ENCODE measurements at regions not wholly inside any gene's neighbourhood (a gene's known extent, or its start where the extent isn't known, plus 50 kb on each side); places are given as distances from the start of the nearest gene placed in this dataset.

DNA sequence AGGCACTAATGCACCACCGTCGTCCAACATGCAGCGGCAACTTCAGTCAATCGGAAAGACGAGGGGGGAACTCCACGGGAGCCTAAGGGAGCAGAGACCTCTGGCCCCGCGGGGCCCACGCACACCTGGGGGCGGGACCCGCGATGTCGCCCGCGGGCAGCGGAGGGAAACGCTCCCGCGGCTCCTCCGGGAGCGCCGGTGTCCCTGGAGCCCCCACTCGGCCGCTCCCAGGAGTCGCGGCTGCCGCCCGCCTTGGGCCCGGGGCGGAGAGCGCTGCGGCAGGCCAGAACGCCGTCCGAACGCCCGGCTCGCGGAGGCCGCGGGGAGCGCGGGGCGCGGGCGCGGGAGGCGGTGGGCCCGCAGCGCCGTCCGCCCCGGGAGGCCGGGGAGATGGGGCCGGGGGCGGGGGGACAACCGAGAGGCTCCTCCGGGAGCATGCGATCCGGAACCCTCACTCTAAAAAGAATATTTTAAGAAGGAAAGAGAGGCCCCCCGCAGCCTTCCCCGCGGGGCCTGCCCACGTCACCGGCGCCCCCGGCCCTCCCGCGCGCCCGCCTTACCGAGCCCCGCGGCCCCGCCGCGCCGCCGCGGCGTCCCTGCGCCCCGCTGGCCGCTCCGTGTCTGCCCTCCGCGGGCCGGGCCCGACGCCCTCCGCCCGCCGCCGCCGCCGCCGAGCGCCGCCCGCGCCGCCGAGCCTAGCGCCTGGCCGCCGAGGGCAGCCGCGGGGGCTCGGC, 86.6 kb upstream of the ARHGAP32 start (continued):
- TF ChIP-seq, protein P1, sequence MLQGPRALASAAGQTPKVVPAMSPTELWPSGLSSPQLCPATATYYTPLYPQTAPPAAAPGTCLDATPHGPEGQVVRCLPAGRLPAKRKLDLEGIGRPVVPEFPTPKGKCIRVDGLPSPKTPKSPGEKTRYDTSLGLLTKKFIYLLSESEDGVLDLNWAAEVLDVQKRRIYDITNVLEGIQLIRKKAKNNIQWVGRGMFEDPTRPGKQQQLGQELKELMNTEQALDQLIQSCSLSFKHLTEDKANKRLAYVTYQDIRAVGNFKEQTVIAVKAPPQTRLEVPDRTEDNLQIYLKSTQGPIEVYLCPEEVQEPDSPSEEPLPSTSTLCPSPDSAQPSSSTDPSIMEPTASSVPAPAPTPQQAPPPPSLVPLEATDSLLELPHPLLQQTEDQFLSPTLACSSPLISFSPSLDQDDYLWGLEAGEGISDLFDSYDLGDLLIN (CRISPR knock-in tag; IDR thresholded peaks at IDR 0.05; ENCODE audit: borderline replicate concordance) = no peak
- TF ChIP-seq MTA1 (CRISPR knock-in tag; IDR thresholded peaks at IDR 0.05; ENCODE audit: borderline replicate concordance) = no peak
- TF ChIP-seq, protein P2, sequence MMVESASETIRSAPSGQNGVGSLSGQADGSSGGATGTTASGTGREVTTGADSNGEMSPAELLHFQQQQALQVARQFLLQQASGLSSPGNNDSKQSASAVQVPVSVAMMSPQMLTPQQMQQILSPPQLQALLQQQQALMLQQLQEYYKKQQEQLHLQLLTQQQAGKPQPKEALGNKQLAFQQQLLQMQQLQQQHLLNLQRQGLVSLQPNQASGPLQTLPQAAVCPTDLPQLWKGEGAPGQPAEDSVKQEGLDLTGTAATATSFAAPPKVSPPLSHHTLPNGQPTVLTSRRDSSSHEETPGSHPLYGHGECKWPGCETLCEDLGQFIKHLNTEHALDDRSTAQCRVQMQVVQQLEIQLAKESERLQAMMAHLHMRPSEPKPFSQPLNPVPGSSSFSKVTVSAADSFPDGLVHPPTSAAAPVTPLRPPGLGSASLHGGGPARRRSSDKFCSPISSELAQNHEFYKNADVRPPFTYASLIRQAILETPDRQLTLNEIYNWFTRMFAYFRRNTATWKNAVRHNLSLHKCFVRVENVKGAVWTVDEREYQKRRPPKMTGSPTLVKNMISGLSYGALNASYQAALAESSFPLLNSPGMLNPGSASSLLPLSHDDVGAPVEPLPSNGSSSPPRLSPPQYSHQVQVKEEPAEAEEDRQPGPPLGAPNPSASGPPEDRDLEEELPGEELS (CRISPR knock-in tag; IDR thresholded peaks at IDR 0.05) = no peak
- TF ChIP-seq, protein P3, sequence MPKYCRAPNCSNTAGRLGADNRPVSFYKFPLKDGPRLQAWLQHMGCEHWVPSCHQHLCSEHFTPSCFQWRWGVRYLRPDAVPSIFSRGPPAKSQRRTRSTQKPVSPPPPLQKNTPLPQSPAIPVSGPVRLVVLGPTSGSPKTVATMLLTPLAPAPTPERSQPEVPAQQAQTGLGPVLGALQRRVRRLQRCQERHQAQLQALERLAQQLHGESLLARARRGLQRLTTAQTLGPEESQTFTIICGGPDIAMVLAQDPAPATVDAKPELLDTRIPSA (CRISPR knock-in tag; IDR thresholded peaks at IDR 0.05; ENCODE audit: borderline replicate concordance) = no peak
- no peak for TF ChIP-seq GZF1 (CRISPR knock-in tag; IDR thresholded peaks at IDR 0.05)
- TF ChIP-seq MBNL3 (CRISPR knock-in tag; conservative IDR thresholded peaks at IDR 0.05) = no peak
- no peak for TF ChIP-seq ARNT (IDR thresholded peaks at IDR 0.05)
- TF ChIP-seq, protein P4, sequence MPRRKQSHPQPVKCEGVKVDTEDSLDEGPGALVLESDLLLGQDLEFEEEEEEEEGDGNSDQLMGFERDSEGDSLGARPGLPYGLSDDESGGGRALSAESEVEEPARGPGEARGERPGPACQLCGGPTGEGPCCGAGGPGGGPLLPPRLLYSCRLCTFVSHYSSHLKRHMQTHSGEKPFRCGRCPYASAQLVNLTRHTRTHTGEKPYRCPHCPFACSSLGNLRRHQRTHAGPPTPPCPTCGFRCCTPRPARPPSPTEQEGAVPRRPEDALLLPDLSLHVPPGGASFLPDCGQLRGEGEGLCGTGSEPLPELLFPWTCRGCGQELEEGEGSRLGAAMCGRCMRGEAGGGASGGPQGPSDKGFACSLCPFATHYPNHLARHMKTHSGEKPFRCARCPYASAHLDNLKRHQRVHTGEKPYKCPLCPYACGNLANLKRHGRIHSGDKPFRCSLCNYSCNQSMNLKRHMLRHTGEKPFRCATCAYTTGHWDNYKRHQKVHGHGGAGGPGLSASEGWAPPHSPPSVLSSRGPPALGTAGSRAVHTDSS (CRISPR knock-in tag; conservative IDR thresholded peaks at IDR 0.05) = no peak
- TF ChIP-seq MIXL1 (CRISPR knock-in tag; IDR thresholded peaks at IDR 0.05) = no peak
- TF ChIP-seq, protein P5, sequence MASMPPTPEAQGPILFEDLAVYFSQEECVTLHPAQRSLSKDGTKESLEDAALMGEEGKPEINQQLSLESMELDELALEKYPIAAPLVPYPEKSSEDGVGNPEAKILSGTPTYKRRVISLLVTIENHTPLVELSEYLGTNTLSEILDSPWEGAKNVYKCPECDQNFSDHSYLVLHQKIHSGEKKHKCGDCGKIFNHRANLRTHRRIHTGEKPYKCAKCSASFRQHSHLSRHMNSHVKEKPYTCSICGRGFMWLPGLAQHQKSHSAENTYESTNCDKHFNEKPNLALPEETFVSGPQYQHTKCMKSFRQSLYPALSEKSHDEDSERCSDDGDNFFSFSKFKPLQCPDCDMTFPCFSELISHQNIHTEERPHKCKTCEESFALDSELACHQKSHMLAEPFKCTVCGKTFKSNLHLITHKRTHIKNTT (CRISPR knock-in tag; IDR thresholded peaks at IDR 0.05) = no peak
- TF ChIP-seq, protein P6, sequence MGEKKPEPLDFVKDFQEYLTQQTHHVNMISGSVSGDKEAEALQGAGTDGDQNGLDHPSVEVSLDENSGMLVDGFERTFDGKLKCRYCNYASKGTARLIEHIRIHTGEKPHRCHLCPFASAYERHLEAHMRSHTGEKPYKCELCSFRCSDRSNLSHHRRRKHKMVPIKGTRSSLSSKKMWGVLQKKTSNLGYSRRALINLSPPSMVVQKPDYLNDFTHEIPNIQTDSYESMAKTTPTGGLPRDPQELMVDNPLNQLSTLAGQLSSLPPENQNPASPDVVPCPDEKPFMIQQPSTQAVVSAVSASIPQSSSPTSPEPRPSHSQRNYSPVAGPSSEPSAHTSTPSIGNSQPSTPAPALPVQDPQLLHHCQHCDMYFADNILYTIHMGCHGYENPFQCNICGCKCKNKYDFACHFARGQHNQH (CRISPR knock-in tag; IDR thresholded peaks at IDR 0.05) = no peak
- no peak for TF ChIP-seq RFX5 (IDR thresholded peaks at IDR 0.05; ENCODE audit: low read depth, low read length)
- TF ChIP-seq HCFC1 (IDR thresholded peaks at IDR 0.05; ENCODE audit: low read depth, low read length) = no peak
- TF ChIP-seq, protein P7, sequence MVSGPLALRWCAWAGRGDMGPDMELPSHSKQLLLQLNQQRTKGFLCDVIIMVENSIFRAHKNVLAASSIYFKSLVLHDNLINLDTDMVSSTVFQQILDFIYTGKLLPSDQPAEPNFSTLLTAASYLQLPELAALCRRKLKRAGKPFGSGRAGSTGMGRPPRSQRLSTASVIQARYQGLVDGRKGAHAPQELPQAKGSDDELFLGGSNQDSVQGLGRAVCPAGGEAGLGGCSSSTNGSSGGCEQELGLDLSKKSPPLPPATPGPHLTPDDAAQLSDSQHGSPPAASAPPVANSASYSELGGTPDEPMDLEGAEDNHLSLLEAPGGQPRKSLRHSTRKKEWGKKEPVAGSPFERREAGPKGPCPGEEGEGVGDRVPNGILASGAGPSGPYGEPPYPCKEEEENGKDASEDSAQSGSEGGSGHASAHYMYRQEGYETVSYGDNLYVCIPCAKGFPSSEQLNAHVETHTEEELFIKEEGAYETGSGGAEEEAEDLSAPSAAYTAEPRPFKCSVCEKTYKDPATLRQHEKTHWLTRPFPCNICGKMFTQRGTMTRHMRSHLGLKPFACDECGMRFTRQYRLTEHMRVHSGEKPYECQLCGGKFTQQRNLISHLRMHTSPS (CRISPR knock-in tag; IDR thresholded peaks at IDR 0.05; ENCODE audit: low read depth) = no peak
- no peak for TF ChIP-seq CCAR2 (optimal IDR thresholded peaks at IDR 0.05; ENCODE audit: low read depth, low read length)
- TF ChIP-seq, protein P8, sequence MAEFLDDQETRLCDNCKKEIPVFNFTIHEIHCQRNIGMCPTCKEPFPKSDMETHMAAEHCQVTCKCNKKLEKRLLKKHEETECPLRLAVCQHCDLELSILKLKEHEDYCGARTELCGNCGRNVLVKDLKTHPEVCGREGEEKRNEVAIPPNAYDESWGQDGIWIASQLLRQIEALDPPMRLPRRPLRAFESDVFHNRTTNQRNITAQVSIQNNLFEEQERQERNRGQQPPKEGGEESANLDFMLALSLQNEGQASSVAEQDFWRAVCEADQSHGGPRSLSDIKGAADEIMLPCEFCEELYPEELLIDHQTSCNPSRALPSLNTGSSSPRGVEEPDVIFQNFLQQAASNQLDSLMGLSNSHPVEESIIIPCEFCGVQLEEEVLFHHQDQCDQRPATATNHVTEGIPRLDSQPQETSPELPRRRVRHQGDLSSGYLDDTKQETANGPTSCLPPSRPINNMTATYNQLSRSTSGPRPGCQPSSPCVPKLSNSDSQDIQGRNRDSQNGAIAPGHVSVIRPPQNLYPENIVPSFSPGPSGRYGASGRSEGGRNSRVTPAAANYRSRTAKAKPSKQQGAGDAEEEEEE (CRISPR knock-in tag; IDR thresholded peaks at IDR 0.05; ENCODE audit: borderline replicate concordance) = no peak

Measured in HepG2 (cell line).